ENCODE measurements at regions not wholly inside any gene's neighbourhood (a gene's known extent, or its start where the extent isn't known, plus 50 kb on each side); places are given as distances from the start of the nearest gene placed in this dataset.

DNA sequence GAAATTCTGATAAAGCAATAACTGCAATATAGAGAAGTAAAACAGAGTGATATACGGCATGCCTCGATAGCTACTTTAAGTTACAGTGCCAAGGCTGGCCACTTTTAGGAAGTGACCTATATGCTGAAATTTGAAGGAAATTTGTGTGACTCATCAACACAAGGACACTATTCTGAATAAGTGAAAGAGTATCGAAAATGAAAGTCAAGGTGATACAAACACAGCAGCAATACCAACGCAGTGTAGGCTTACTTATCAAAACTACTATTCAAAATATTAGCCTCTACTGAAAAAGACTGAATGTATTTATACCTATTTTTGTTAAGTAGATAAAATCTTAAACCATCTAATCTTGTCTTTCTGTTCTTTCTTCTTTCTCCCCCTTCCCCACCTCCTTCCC, 459.9 kb upstream of the GNPDA2 start:
- no peak for ATAC-seq
- peaks cover 0 to 3% (median 0%) of the 10 kb centered on the region in 3 donors for H3K4me1 ChIP-seq
- H3K9me3 ChIP-seq, result no peaks in the 10 kb centered on the region
- H3K4me3 ChIP-seq, result no peak overlapping the region
- H3K36me3 ChIP-seq, result no peaks in the 10 kb centered on the region
- TF ChIP-seq POLR2AphosphoS5 (IDR thresholded peaks at IDR 0.05), result no peak
- no peak for TF ChIP-seq POLR2A (IDR thresholded peaks at IDR 0.05)
- TF ChIP-seq EP300 (IDR thresholded peaks at IDR 0.05), result no peak
- TF ChIP-seq, protein P1, sequence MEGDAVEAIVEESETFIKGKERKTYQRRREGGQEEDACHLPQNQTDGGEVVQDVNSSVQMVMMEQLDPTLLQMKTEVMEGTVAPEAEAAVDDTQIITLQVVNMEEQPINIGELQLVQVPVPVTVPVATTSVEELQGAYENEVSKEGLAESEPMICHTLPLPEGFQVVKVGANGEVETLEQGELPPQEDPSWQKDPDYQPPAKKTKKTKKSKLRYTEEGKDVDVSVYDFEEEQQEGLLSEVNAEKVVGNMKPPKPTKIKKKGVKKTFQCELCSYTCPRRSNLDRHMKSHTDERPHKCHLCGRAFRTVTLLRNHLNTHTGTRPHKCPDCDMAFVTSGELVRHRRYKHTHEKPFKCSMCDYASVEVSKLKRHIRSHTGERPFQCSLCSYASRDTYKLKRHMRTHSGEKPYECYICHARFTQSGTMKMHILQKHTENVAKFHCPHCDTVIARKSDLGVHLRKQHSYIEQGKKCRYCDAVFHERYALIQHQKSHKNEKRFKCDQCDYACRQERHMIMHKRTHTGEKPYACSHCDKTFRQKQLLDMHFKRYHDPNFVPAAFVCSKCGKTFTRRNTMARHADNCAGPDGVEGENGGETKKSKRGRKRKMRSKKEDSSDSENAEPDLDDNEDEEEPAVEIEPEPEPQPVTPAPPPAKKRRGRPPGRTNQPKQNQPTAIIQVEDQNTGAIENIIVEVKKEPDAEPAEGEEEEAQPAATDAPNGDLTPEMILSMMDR (IDR thresholded peaks at IDR 0.05), result no peak
- no peak overlapping the region for H3K27ac ChIP-seq
- 69 to 96% methylated on average over 3 to 4 of the region's 4 CpGs for WGBS, 2 donors (ENCODE audit: low coverage in 1 of 2)
- no peaks in the 10 kb centered on the region for H3K27me3 ChIP-seq

DNA sequence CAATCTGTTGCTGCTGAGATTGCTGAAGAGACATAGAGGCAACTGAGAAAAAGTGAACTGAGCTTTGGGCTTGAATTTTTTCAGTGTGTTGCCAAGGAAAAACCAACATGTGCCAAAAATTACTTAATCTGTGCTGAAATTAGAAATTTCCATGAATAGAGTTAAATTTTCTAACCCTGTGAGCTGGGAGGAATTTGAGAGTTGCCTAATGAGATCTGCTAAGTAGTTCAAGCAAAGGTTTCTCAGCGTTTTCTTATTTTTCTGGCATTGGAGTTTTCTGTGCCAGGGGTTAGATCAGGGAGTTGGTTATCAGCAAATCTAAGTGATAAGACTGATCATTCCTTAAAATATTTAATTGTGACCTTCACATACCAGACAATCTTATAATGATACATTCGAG, 457.5 kb upstream of the GNPDA2 start:
- H3K27ac ChIP-seq, result no peak overlapping the region
- H3K4me1 ChIP-seq, result peaks cover 0 to 3% (median 0%) of the 10 kb centered on the region in 3 donors
- ATAC-seq, result no peak
- no peak for TF ChIP-seq EP300 (IDR thresholded peaks at IDR 0.05)
- TF ChIP-seq POLR2A (IDR thresholded peaks at IDR 0.05), result no peak
- TF ChIP-seq POLR2AphosphoS5 (IDR thresholded peaks at IDR 0.05), result no peak
- TF ChIP-seq, protein P1 (IDR thresholded peaks at IDR 0.05), result no peak
- H3K27me3 ChIP-seq, result no peaks in the 10 kb centered on the region
- WGBS, 2 donors (ENCODE audit: low coverage in 1 of 2), result 62 to 85% methylated on average over 2 of the region's 2 CpGs
- H3K36me3 ChIP-seq, result no peaks in the 10 kb centered on the region
- H3K4me3 ChIP-seq, result no peak overlapping the region
- H3K9me3 ChIP-seq, result no peaks in the 10 kb centered on the region

DNA sequence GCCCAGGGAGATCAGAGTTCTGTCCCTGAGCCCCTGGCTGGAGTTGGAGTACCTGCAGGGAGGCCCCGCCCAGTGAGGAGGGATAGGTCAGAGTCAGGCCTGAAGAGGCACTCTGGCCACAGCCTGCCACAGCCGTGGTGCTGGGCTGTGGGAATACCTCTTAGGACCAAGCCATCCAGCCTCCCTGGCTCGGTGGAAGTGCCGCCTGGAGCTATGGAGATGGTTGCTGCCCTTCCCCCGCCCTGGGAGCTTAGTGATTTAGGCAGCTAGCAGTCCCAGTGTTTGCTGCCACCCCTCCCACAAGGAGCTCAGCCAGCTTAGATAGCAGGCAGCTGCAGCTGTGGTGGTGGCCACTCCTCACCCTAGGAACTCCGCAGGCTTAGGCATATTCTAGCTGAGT, 446.3 kb upstream of the GNPDA2 start:
- Histone ChIP-seq H3K36me3 (no peaks in the 10 kb centered on the region), H3K4me3 (no peak overlapping the region), H3K4me1 (no peaks in the 10 kb centered on the region), H3K27me3 (no peaks in the 10 kb centered on the region), H3K9me3 (peaks cover 0 to 6% (median 0%) of the 10 kb centered on the region in 3 donors), H3K27ac (no peak overlapping the region)
- TF ChIP-seq, protein P1 (IDR thresholded peaks at IDR 0.05), result no peak
- TF ChIP-seq EP300 (IDR thresholded peaks at IDR 0.05) (no peak), POLR2A (IDR thresholded peaks at IDR 0.05) (no peak), POLR2AphosphoS5 (IDR thresholded peaks at IDR 0.05) (no peak)
- WGBS, 2 donors (ENCODE audit: low coverage in 1 of 2), result 100% methylated on average over 2 of the region's 6 CpGs; no CpG with 5 or more reads in 1 of the 2 donors
- ATAC-seq, result no peak

DNA sequence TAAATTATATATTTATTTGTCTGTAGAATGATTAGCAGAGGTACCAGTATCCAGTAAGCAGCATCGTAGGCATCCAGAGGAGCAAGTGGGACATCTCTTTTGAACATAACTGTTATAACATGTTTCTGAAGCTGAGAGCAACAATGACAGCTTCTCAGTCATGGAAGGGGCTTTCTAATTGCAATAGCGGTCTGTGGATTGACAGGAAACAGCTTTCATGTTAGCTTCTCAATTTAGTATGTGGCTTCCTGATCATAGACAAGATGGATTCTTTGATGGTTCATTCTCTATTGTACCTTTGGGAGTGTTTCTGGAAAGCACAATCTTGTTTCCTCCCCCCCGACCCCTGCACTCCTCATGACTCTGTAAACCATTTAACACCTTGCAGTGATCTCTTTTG, 434.6 kb upstream of the GNPDA2 start:
- Histone ChIP-seq H3K4me1 (no peaks in the 10 kb centered on the region), H3K27ac (no peak overlapping the region), H3K4me3 (no peak overlapping the region), H3K9me3 (no peaks in the 10 kb centered on the region), H3K27me3 (no peaks in the 10 kb centered on the region), H3K36me3 (no peaks in the 10 kb centered on the region)
- TF ChIP-seq POLR2AphosphoS5 (IDR thresholded peaks at IDR 0.05) (no peak), POLR2A (IDR thresholded peaks at IDR 0.05) (no peak), EP300 (IDR thresholded peaks at IDR 0.05) (no peak)
- TF ChIP-seq, protein P1 (IDR thresholded peaks at IDR 0.05), result no peak
- no peak for ATAC-seq
- WGBS, 2 donors (ENCODE audit: low coverage in 1 of 2), result 70 to 71% methylated on average over 1 to 3 of the region's 3 CpGs

DNA sequence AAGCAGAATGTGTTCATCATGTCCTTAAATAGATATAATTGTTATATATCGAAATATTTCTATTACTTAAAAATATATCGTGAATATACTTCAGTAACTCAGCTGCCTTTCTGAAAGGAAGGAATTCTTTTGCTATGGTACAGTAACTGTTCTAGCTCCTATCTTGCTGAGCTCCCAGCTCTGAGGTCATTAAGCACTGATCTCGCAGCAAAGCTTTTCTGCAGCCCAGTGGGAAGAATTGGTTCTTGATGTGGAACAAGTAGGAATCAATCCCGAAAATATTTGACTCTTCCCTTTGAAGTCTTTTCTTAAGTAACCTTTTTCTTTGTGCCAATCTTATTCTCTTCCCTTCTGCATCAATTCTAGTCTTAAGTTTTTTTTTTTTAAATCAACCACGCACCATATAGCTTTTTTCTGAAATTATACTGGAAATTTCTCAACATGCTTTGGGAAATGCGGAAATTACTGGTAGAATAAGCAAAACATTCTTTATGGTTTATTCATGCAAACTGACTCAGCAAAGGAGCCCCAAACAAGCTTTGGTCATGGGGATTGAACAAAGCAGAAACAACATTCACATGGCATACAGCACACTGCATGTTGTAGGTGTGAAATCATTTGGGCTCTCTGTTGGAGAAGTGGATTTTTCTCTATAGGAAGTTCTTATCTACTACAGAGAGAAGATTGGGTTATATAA, 428.9 kb upstream of the GNPDA2 start:
- H3K4me3 ChIP-seq, result no peak overlapping the region
- 82 to 85% methylated on average over 6 of the region's 6 CpGs for WGBS, 2 donors (ENCODE audit: low coverage in 1 of 2)
- no peak for ATAC-seq
- no peak overlapping the region for H3K27ac ChIP-seq
- no peaks in the 10 kb centered on the region for H3K9me3 ChIP-seq
- H3K27me3 ChIP-seq, result no peaks in the 10 kb centered on the region
- H3K4me1 ChIP-seq, result no peaks in the 10 kb centered on the region
- H3K36me3 ChIP-seq, result no peaks in the 10 kb centered on the region
- TF ChIP-seq POLR2A (IDR thresholded peaks at IDR 0.05) (no peak), POLR2AphosphoS5 (IDR thresholded peaks at IDR 0.05) (no peak), EP300 (IDR thresholded peaks at IDR 0.05) (no peak)
- TF ChIP-seq, protein P1 (IDR thresholded peaks at IDR 0.05), result no peak
